ENCODE measurements at regions not wholly inside any gene's neighbourhood (a gene's known extent, or its start where the extent isn't known, plus 50 kb on each side); places are given as distances from the start of the nearest gene placed in this dataset.

DNA sequence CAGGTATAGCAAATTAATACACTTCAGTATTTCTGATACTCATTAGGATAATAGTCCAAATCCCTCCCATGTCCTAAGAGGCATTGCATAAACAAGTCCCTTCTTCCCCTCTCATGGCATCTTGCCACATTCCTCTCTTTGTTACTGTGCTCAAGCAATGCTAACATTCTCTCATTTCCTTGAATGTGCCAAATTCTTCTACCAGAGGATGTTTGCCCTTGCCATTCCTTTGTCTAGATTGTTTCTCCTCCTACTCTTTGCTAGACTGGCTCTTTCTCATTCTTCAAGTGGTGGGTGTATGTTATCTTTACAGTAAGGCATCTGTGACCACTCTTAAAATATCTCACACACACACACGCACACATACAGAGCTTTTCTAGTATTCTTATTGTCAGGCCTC lies 621.0 kb upstream of the CXADR start:
- H3K9me3 Mint-ChIP-seq, result peaks cover 20% of the 10 kb centered on the region
- H3K4me1 Mint-ChIP-seq, result no peaks in the 10 kb centered on the region
- H3K4me3 Mint-ChIP-seq, result no peak overlapping the region
- no peaks in the 10 kb centered on the region for H3K27me3 Mint-ChIP-seq (ENCODE audit: low read depth)
- TF ChIP-seq, protein P1, sequence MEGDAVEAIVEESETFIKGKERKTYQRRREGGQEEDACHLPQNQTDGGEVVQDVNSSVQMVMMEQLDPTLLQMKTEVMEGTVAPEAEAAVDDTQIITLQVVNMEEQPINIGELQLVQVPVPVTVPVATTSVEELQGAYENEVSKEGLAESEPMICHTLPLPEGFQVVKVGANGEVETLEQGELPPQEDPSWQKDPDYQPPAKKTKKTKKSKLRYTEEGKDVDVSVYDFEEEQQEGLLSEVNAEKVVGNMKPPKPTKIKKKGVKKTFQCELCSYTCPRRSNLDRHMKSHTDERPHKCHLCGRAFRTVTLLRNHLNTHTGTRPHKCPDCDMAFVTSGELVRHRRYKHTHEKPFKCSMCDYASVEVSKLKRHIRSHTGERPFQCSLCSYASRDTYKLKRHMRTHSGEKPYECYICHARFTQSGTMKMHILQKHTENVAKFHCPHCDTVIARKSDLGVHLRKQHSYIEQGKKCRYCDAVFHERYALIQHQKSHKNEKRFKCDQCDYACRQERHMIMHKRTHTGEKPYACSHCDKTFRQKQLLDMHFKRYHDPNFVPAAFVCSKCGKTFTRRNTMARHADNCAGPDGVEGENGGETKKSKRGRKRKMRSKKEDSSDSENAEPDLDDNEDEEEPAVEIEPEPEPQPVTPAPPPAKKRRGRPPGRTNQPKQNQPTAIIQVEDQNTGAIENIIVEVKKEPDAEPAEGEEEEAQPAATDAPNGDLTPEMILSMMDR (IDR thresholded peaks at IDR 0.05; ENCODE audit: unreplicated experiment), result no peak
- H3K36me3 Mint-ChIP-seq, result peaks cover 8% of the 10 kb centered on the region
- no peak overlapping the region for H3K27ac Mint-ChIP-seq
- no peak for DNase-seq (ENCODE audit: low spot score in 2 of 2, unreplicated experiment in 2 of 2)

DNA sequence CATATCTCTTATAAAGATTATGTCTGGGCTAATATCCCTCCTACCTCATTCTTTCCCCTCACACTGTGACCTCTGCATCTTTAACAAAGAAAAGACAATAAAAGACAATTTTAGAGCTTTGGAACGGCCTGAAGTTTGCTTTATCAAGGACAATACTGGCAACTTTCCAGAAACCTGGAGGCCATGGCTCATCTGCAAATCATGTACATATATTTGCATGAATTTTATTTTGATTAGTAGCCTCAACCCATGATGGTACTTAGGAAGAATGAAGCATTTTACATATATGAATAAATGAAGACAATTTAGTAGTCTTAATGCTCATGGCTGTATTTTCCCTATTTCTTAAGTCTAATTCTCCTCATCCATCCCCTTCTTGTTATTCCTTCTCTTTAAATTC lies 612.2 kb upstream of the CXADR start:
- no peaks in the 10 kb centered on the region for H3K36me3 Mint-ChIP-seq
- TF ChIP-seq, protein P1 (IDR thresholded peaks at IDR 0.05; ENCODE audit: unreplicated experiment), result no peak
- H3K27me3 Mint-ChIP-seq (ENCODE audit: low read depth), result no peaks in the 10 kb centered on the region
- DNase-seq (ENCODE audit: low spot score in 2 of 2, unreplicated experiment in 2 of 2), result no peak
- H3K27ac Mint-ChIP-seq, result no peak overlapping the region
- H3K9me3 Mint-ChIP-seq, result peaks cover 11% of the 10 kb centered on the region
- H3K4me1 Mint-ChIP-seq, result no peaks in the 10 kb centered on the region
- H3K4me3 Mint-ChIP-seq, result no peak overlapping the region

DNA sequence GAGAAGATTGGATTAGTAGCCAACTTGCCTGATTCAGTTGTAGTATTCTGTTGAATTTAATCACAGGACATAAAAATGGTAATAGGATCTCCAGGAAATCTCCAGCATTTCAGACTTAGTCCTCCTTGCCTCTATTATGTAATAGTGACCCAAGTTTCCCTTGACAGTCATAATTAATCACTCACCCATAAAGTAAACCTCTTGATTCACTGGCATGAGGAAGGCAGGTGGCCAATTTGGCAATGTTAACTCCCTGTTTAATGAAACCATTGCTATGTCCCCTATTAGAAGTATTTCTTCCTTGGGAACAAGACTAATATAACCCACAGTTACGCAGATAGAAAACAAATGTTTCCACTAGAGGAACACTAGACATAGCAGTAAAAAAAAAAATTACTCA lies 604.8 kb upstream of the CXADR start:
- Mint-ChIP-seq H3K36me3 (no peaks in the 10 kb centered on the region), H3K9me3 (peaks cover 21% of the 10 kb centered on the region), H3K27me3 (ENCODE audit: low read depth) (no peaks in the 10 kb centered on the region), H3K4me3 (no peak overlapping the region), H3K27ac (no peak overlapping the region), H3K4me1 (peaks cover 29% of the 10 kb centered on the region)
- TF ChIP-seq, protein P1 (IDR thresholded peaks at IDR 0.05; ENCODE audit: unreplicated experiment), result no peak
- no peak for DNase-seq (ENCODE audit: low spot score in 2 of 2, unreplicated experiment in 2 of 2)

DNA sequence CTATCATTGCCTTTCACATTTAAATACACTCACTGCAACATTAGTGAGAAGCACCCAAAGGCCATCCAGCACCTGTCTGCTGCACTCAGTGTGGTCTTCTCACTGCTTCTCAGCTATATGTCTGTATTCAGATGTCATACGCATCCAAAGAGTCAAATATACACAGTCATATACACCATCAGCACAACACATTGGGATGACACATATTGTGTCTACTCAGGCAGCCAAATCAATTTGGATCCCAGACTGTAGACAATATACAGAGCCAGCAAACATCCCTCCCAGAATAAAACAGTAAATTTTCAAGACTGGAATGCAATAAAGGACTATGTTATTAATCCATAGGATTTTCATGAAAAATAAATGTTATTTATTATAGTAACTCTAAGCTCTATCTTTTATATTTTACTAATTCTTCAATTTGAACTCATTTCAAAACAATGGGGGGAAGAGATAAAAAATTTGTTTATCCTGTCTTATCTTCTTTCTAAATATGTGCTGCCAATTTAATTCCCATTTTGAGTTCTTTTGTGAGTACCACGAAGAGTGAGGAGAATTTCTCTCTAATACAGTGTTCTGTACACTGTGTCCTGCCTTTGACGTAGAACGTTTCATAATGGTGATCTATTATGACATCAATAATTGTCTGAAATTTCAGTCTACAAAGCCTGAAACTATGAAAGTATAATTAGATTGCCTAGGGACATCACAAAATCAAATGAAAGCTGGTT lies 602.2 kb upstream of the CXADR start:
- TF ChIP-seq, protein P1 (IDR thresholded peaks at IDR 0.05; ENCODE audit: unreplicated experiment), result no peak
- no peak for DNase-seq (ENCODE audit: low spot score in 2 of 2, unreplicated experiment in 2 of 2)
- no peaks in the 10 kb centered on the region for H3K27me3 Mint-ChIP-seq (ENCODE audit: low read depth)
- H3K4me1 Mint-ChIP-seq, result peaks cover 30% of the 10 kb centered on the region
- H3K4me3 Mint-ChIP-seq, result no peak overlapping the region
- H3K36me3 Mint-ChIP-seq, result no peaks in the 10 kb centered on the region
- peaks cover 15% of the 10 kb centered on the region for H3K9me3 Mint-ChIP-seq
- H3K27ac Mint-ChIP-seq, result peak overlapping the region; percentile 62

DNA sequence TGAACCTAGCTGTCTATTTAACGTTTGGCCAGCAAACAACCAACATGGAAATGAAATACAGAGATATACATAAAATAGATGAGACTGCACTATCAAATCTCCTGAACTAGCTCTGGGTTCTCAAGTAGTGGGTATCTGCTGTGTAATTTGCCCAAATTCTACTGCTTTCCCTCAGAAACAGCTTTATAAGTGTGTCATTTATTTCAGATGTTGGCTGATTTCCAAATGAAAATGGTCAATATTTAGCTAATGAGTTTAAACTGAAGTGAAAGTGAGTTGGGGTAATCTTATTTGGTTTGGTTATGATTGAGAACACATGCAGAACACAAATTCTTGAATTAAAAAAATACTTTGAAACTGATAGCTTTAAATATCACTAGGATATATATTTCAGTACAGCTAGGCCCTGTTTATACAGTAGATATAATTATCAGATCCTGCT lies 601.7 kb upstream of the CXADR start:
- Mint-ChIP-seq H3K4me1 (peaks cover 30% of the 10 kb centered on the region), H3K27ac (peak overlapping the region; percentile 62), H3K4me3 (no peak overlapping the region), H3K36me3 (no peaks in the 10 kb centered on the region), H3K27me3 (ENCODE audit: low read depth) (no peaks in the 10 kb centered on the region), H3K9me3 (peaks cover 13% of the 10 kb centered on the region)
- TF ChIP-seq, protein P1 (IDR thresholded peaks at IDR 0.05; ENCODE audit: unreplicated experiment), result no peak
- DNase-seq (ENCODE audit: low spot score in 2 of 2, unreplicated experiment in 2 of 2), result no peak

Measured in mesothelial cell of epicardium (in vitro differentiated cells).